Keratinocyte (primary cell): ENCODE measurements at regions not wholly inside any gene's neighbourhood (a gene's known extent, or its start where the extent isn't known, plus 50 kb on each side); places are given as distances from the start of the nearest gene placed in this dataset.

Source experiments
- DNase-seq: peaks from one replicate; pipeline ENCODE4 v3.0.0-alpha.2; 2011; ENCODE audit warnings: low read depth, missing footprints, low spot score
- FAIRE-seq: peaks from 2 replicates; lab custom pipeline; 2011; peaks lifted over from hg19 to GRCh38; lab: Jason Lieb, UNC
- H2AFZ ChIP-seq: 2 replicates; pipeline ENCODE4 v1.6.0; 2012; ENCODE audit warnings: low read length, control low read depth, inconsistent platforms; ENCODE audit not compliant: control insufficient read depth
- H3K27ac ChIP-seq: 2 replicates; pipeline ENCODE4 v1.5.1; 2011; ENCODE audit warnings: low read length; ENCODE audit not compliant: control insufficient read depth, insufficient read depth
- H3K27me3 ChIP-seq: 3 replicates; pipeline ENCODE4 v1.6.0; 2011; ENCODE audit warnings: low read length; ENCODE audit not compliant: control insufficient read depth, insufficient read depth; ENCODE audit errors: extremely low read depth
- H3K36me3 ChIP-seq, 2 experiments: 2 replicates in 1 of 2; 3 replicates in 1 of 2; pipeline ENCODE4 v1.5.1; 2011; ENCODE audit warnings: low read length in 2 of 2, mild to moderate bottlenecking in 1 of 2; ENCODE audit not compliant: control insufficient read depth in 2 of 2, insufficient read depth in 2 of 2; ENCODE audit errors: extremely low read depth in 1 of 2
- H3K4me1 ChIP-seq: 3 replicates; pipeline ENCODE4 v1.5.1; 2011; ENCODE audit warnings: low read length; ENCODE audit not compliant: control insufficient read depth, insufficient read depth; ENCODE audit errors: extremely low read depth
- H3K4me2 ChIP-seq: 3 replicates; pipeline ENCODE4 v1.6.0; 2011; ENCODE audit warnings: low read depth, low read length; ENCODE audit not compliant: control insufficient read depth, insufficient read depth; ENCODE audit errors: extremely low read depth
- H3K4me3 ChIP-seq, 3 experiments: fragments of 200-600 bp in 1 of 3; sonication (generic) in 1 of 3; 2 replicates in 2 of 3; 3 replicates in 1 of 3; pipeline ENCODE4 v1.5.1; 2011 to 2016; ENCODE audit warnings: low read length in 3 of 3, mild to moderate bottlenecking in 3 of 3, control low read depth in 2 of 3, inconsistent platforms in 1 of 3, low read depth in 1 of 3, mixed read lengths in 1 of 3, mixed run types in 1 of 3, moderate library complexity in 1 of 3; ENCODE audit not compliant: control insufficient read depth in 2 of 3, insufficient read depth in 2 of 3; ENCODE audit errors: extremely low read depth in 1 of 3
- H3K79me2 ChIP-seq: 2 replicates; pipeline ENCODE4 v1.6.0; 2012; ENCODE audit warnings: low read length; ENCODE audit not compliant: control insufficient read depth, insufficient read depth
- H3K9ac ChIP-seq: 3 replicates; pipeline ENCODE4 v1.6.0; 2011; ENCODE audit warnings: low read length; ENCODE audit not compliant: control insufficient read depth, insufficient read depth; ENCODE audit errors: extremely low read depth
- H3K9me1 ChIP-seq: 3 replicates; pipeline ENCODE4 v1.6.0; 2011; ENCODE audit warnings: low read length; ENCODE audit not compliant: control insufficient read depth, insufficient read depth; ENCODE audit errors: extremely low read depth
- H3K9me3 ChIP-seq: 2 replicates; pipeline ENCODE4 v1.5.1; 2012; ENCODE audit warnings: low read depth, low read length; ENCODE audit not compliant: control insufficient read depth
- H4K20me1 ChIP-seq: 3 replicates; pipeline ENCODE4 v1.6.0; 2011; ENCODE audit warnings: low read length; ENCODE audit not compliant: control insufficient read depth, insufficient read depth; ENCODE audit errors: extremely low read depth
- CTCF ChIP-seq, 3 experiments: IDR thresholded peaks in 1 of 3; conservative IDR thresholded peaks in 1 of 3; optimal IDR thresholded peaks in 1 of 3; 2 replicates in 2 of 3; 3 replicates in 1 of 3; pipeline versions ENCODE3 to v1.5.1; 2011; ENCODE audit warnings: low read length in 3 of 3, mild to moderate bottlenecking in 3 of 3, moderate library complexity in 2 of 3, control low read depth in 1 of 3, inconsistent platforms in 1 of 3; ENCODE audit not compliant: insufficient read depth in 2 of 3; ENCODE audit errors: extremely low read depth in 1 of 3
- EZH2 ChIP-seq: IDR thresholded peaks from one replicate; pipeline ENCODE4 v1.6.1; 2012; ENCODE audit warnings: inconsistent platforms, mild to moderate bottlenecking, low read length, moderate library complexity
- dilution Hi-C: fragments of 300-500 bp; cut with MboI; formaldehyde crosslinking; loops from one replicate; pipeline ENCODE4 v1.7.0; 2020; ENCODE audit warnings: low sequenced_read_pairs; ENCODE audit not compliant: extremely low pct_ligation_motif_present

- Histone ChIP-seq H3K27ac (no peak overlapping the region), H3K27me3 (no peaks in the 10 kb centered on the region), H2AFZ (no peak overlapping the region), H3K4me3 (no peak overlapping the region), H3K4me2 (no peak overlapping the region), H3K79me2 (no peaks in the 10 kb centered on the region), H3K9me3 (no peaks in the 10 kb centered on the region), H4K20me1 (no peaks in the 10 kb centered on the region), H3K4me1 (peaks cover 11% of the 10 kb centered on the region), H3K9me1 (no peaks in the 10 kb centered on the region), H3K36me3 (peaks cover 0 to under 1% of the 10 kb centered on the region in 2 experiments), H3K9ac (no peak overlapping the region)
- no peak for FAIRE-seq
- TF ChIP-seq EZH2, result no peak
- TF ChIP-seq CTCF (optimal IDR thresholded peaks at IDR 0.05 in 1 of 3, IDR thresholded peaks at IDR 0.05 in 1 of 3, conservative IDR thresholded peaks at IDR 0.05 in 1 of 3; ENCODE audit: extremely low read depth in 1 of 3, insufficient read depth in 2 of 3, low read length in 3 of 3), result no peak
- dilution Hi-C loops, result no loop called here
- DNase-seq, result no peak
Observed at GRCh38 chr12:75699251-75699650, 187.8 kb upstream of the KRR1 start.

GRCh38 chr12:75698052-75698451 is 186.6 kb upstream of the KRR1 start:
- DNase-seq (no peak), FAIRE-seq (no peak)
- H3K9ac ChIP-seq, result no peak overlapping the region
- peaks cover 16% of the 10 kb centered on the region for H3K4me1 ChIP-seq
- no peak overlapping the region for H3K4me2 ChIP-seq
- no peak overlapping the region for H3K27ac ChIP-seq
- no peak for TF ChIP-seq CTCF (optimal IDR thresholded peaks at IDR 0.05 in 1 of 3, IDR thresholded peaks at IDR 0.05 in 1 of 3, conservative IDR thresholded peaks at IDR 0.05 in 1 of 3; ENCODE audit: extremely low read depth in 1 of 3, insufficient read depth in 2 of 3, low read length in 3 of 3)
- TF ChIP-seq EZH2, result no peak
- no peaks in the 10 kb centered on the region for H3K9me3 ChIP-seq
- no peak overlapping the region for H3K4me3 ChIP-seq
- no peaks in the 10 kb centered on the region for H3K9me1 ChIP-seq
- H3K79me2 ChIP-seq, result no peaks in the 10 kb centered on the region
- H2AFZ ChIP-seq, result no peak overlapping the region
- H4K20me1 ChIP-seq, result no peaks in the 10 kb centered on the region
- no peaks in the 10 kb centered on the region for H3K36me3 ChIP-seq
- H3K27me3 ChIP-seq, result no peaks in the 10 kb centered on the region
- dilution Hi-C loops, result no loop called here
